GM21717 (cell line): ENCODE measurements at regions not wholly inside any gene's neighbourhood (a gene's known extent, or its start where the extent isn't known, plus 50 kb on each side); places are given as distances from the start of the nearest gene placed in this dataset.

Experiments used
- ATAC-seq: cut with Tn5 transposase; IDR thresholded peaks from one replicate; pipeline ENCODE4 v1.9.1; 2021; ENCODE audit warnings: mild to moderate bottlenecking, moderate library complexity; ENCODE audit not compliant: unreplicated experiment

DNA sequence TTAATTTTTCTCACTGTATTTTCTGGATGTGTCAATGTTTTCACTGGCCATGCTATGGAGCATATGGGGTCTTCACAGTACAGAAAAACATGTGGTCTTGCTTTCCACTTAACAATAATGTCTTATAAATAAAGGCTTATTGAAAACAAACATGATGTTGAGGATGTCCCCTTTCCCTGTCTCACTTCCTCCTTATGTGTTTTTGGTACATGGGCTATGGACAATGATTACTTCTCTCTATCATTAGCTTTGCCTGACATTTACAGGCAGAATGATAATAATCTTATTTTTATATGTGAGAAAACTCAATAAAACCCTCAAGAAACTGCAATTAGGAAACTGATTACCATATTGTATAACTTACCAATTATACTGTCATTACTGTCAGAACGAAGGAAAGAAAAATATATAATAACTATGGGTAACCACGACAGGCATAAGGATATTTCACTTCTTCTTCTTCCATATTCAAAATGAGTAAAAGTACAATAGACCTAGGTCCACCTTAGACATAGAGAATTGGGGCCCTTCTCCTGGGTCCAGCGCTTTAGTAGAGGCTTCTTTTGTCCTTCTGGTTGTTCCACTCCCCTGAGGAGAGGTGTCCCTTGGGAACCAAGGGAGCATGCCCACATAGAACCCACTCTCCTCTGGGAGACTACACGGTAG, 375.0 kb downstream of the MAN2A1 start:
- ATAC-seq = no peak

DNA sequence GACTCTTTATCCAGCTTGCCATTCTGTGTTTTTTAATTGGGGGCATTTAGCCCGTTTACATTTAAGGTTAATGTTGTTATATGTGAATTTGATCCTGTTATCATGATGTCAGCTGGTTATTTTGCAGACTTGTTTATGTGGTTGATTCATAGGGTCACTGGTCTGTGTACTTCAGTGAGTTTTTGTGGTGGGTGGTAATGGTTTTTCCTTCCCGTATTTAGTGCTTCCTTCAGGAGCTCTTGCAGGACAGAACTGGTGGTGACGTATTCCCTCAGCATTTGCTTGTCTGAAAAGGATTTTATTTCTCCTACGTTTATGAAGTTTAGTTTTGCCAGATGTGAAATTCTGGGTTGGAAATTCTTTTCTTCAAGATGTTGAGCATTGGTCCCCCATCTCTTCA, 381.1 kb downstream of the MAN2A1 start:
- ATAC-seq = no peak

DNA sequence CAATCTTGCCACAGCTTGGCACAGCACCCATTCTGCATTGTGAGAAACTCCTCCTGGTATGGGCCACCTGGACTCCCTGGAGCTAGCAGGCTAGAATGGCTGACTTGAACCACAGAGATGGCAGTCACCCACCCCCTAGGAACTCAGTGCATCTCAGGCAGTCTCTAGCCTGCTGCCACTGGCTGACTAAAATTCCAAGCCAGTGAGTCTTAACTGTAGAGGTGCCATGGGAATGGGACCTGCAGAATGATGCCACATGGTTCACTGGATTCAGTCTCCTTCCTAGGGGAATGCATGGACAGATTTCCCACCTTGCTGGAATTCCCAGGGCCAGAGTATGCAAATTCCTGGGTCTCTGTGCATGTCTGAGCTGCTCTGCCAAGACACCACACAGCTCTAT, 382.9 kb downstream of the MAN2A1 start:
- no peak for ATAC-seq

DNA sequence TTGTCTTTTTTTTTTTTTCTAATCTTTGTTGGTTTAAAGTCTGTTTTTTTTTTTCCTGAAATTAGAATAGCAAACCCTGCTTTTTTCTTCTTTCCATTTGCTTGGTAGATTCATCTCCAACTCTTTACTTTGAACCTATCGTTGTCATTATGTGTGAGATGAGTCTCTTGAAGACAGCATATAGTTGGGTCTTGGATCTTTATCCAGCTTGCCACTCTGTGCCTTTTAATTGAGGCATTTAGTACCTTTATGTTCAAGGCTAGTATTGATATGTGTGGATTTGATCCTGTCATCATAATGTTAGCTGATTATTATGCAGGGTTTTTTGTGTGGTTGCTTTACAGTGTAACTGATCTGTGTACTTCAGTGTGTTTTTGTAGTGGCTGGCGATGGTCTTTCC, 383.8 kb downstream of the MAN2A1 start:
- ATAC-seq = no peak

DNA sequence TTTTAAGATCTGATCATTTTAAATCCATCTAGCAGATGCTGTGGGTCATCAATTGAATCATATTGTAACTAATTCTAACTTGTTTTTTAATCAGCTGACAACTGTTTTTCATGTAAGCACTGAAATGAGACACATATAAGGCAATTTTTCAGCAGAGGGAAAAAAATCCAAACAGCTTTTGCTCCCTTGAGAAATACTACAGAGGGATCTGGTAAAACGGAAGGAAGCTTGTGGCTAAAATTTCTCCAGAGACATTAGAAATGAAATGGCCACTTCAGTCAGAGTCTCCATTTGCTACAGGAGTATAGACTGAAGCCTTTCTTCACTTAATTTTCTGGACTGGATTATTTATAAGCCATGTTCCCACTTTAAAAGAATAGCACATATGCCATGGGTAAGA, 385.9 kb downstream of the MAN2A1 start:
- ATAC-seq = no peak

DNA sequence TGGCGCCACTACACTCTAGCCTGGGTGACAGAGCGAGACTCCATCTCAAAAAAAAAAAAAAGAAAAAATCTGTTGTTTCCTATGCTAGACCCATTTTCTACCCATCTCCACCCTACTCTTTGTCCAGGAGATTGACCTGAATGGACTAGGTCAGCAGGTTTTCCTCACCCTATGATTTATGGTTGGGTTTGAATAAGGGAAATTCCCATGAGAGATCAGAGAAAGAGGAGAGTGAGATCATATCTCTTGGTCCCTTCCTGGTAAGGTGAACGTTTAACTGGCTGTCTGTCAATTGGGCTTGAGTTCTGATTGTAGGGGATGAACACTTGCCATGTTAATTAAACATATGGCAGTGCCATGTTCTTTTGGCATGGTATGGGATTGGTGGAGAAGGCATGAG, 387.4 kb downstream of the MAN2A1 start:
- no peak for ATAC-seq

DNA sequence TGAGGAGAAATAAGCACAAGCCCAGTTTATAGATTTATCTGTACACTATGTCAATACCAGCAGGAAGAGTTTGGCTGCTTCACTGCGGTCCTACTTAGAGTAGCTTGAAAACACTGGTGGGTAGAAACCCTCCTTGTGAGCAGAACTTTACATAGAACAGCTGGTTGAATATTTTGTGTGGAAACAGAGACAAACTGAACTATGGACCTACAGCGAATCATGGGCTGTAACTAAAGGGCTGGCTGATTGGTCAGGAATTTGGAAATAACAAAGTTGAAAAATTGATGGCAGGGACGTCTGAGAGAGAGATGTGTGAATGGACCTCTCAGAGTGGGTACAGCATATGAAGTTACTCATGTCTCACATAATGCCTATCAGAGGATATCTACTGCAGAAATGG, 392.5 kb downstream of the MAN2A1 start:
- ATAC-seq = no peak

DNA sequence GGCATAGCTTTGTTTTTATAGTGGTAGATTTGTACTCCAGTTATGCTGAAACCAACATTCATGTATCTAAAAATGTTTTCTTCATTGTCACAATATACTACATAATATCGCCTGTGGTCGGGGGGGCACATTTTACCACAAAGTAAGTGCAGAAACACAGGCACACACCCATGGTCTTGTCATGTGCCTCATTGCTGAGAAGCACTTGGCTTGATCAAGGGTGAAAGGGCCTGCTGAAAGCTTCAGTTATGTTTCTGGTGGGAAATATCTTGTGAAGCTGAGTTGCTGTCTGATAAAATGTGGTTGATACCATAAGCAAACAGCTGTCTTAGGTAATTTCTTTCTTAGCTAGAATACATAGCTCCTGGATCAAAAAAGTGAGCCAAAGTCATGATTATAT, 393.1 kb downstream of the MAN2A1 start:
- ATAC-seq = no peak

DNA sequence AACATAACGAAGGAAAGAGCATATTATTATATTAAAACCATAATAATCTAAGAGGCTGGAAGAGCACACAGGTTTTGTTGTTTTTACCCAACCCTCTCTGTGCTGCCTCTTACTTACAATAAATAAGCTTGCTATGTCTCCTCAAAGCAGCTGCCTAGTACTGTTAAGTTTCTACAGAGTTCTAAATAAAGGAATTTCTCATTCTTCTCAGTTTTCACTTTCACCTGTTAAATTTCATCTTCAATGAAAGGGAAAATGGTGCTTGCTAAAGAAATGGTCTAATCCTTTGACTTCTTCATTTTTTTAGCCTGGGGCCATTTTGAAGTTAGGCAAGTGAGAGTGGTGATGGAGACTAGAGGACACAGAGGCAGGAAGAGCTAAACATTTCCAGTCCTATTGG, 396.1 kb downstream of the MAN2A1 start:
- ATAC-seq = no peak

DNA sequence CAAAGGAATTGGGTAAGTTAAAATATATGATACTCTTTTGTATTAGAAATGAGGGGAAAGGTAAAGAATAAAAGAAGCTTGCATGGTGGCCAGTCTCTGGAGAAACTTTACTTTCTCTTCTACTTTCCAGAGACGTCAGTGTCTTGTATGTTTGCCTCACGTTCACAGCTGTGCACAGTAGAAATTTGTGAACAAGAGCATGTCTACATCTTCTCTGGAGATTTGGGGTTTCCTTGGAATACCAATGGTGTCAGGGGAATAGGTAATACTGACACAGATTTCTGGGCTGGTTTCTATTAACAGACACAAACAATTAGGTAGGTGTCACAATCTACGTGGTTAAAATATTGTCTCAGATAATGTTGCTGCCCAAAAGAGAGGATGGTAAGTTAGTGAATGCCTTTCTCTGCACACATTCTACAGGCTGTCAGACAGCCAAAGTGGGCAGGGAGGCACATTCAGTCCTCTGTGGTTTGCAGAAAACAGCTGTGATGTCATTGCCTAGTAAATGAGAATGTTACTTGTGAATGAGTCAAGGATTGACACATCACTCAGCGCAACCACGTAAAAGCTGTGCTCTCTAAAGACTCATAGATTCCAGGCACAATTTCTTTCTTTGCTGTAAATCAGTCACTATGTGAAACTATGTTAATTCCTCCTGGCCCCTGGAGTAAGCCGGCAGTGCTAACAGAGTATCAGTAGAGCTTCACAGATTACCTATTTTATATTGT, 397.1 kb downstream of the MAN2A1 start:
- no peak for ATAC-seq

DNA sequence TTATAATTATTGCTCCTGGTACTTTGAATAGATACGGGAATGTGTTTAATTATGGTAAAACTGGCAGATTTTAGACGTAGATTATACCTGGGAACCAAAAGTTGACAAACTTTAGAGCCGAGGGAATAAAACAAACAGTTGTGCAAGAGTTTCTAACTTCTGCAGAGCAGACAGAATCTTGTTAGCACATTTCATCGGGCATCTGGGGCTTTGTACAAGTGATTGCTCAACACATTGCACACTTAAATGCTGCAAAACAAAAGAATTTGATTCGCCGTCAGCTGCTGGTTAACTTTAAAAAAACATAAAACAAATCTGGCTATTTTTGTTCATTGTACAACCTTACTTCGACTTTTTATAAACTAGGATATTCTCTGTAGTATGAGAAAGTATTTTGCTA, 398.1 kb downstream of the MAN2A1 start:
- no peak for ATAC-seq

DNA sequence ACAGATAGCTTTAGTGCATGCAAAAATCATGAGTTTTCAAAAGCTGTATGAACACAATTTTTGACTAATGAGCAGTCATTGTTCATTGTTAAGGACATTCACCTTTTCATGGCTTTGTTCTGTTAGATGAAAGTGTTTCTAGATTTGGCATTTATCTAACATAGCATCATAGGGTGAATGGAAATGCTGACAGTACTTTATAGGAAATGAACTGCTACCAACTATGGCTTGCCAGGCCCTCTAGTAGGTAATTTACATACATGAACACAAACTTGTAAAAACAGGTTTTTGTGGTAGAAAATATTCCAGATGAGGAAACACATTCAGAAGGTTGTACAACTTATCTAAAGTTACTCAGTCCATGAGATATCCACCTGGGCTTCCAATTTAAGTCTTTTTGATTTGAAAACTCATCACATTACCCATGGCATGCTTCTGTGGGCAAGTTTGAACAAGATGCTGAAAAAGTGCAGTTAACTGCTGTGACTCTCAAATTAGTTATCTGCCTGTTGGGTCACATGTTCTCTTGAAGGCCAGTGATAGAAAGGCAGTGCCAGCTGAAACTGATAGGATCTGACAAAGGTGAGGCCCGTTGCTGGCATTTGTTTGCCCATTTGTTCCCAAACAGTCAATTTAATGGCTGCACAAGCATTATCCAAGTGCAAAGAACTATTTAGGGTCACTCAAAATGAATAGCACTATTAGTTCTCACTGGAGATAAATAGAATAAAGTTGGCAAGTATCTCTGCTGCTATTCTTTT, 399.1 kb downstream of the MAN2A1 start:
- no peak for ATAC-seq

DNA sequence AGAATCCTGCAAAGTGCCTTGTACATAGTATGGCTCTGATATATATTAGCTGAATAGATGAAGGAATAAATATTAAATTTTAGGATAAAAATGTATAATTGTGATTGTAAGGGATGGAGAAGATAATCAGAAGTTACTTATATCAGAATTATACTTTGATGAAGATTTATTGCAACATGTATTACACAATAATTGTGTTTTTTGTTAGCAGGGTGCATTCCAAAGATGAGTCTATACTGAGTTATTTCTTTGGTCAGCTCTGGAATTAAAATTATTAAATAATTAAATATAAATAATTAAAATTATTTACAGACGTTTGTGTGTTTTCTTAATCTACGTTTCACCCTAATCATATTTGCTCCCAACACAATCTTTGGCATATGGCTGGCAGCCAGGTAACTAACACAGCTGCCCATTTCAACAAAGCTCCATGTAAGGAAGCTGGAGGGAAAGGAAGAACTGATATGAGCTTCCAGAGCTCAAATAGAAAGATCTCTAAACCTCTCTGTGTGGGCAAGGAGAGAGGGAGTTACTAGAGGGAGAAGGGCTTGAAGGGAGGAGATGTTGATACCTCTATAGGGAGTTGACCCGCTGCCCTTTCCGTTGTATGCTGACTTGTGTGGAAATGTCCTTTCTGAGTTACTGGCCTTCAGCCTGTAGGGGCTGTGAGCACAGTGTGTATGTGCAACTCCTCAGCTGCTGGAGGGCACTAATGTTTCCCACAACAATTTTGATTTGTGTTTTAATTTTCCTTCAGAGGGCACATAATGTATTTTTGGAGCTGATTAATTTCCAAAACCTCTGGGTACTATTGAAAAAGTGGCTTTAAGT, 403.4 kb downstream of the MAN2A1 start:
- ATAC-seq = no peak

DNA sequence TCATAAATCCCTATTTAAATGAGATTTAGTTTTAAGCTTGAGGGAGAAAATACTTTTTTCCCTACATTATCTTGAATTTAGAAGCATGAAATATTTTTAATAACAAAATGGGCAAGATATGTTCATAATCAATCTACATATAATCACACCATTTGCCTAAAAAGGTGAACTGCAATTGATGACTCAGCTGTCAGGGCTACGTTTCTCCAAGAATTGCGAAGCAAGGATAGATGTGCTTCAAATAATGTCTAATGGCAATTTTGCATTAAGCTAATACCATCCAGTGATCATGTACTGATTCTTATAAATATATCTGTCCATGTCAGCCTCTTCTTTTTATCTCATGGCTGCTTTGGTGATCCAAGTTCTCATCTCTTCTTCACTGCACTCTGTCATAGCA, 404.4 kb downstream of the MAN2A1 start:
- ATAC-seq = no peak

DNA sequence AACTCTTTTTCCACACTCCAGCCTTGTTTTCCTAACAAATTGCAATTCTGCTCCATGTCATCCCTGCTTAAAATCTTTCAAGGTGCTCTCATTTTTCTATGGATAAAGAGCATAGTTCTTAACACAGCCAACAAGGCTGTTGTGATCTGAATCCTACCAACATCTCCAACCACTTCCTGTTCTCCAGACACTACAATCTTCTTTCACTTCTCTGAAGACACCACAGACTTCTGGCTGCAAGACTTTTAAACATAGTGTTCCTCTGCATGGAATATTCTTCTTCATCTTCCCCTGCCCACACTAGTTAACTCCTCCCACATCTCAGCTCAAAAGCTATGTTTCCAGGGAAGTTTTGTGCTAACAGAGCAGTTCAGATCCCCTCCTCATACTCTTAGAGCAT, 404.8 kb downstream of the MAN2A1 start:
- ATAC-seq = no peak

DNA sequence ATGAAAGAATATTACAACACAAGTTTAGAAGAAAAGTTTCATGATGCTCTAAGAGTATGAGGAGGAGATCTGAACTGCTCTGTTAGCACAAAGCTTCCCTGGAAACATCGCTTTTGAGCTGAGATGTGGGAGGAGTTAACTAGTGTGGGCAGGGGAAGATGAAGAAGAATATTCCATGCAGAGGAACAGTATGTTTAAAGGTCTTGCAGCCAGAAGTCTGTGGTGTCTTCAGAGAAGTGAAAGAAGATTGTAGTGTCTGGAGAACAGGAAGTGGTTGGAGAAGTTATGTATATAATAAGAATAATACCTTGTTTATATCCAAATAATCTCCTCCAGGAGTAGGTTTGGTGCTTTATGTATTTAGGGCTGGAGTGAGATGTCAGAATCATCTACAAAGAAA, 406.7 kb downstream of the MAN2A1 start:
- ATAC-seq = no peak

DNA sequence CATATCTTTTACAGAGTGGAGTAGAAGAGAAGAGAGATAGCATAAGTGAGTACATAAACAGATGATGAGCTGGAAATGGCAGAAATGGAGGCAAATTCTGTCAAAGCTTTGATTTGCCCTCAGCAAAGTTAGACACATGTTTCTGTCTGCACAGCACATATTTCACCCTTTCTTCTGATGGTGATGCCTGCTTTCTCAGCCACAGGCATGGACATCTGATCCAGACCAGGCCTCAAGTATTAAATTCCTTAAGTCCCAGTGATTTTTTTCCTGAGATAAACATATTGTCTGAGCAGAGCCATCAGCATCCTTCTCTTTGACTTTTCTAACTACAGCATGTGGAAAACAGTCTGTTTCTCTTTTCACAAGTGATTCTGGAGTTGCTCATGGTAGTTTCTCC, 409.8 kb downstream of the MAN2A1 start:
- ATAC-seq = no peak

DNA sequence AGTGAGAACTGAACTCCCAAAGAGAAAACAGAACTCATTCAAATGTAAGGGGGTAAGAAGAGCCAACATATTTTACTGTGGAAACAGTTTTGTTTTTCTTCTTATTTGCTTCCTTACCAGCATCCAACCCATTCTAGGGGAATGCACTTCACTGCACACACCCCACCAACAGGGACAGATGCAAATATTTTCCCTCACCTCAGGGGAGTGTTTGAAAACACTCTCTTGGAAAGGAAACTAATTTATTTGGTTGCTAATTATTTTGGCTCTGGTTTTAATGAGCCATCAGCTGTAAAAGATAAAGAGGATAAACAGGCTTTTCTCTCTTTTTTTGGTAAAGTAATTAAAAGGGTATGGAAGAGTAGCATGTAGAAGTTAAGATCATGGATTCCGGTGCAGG, 413.4 kb downstream of the MAN2A1 start:
- no peak for ATAC-seq

DNA sequence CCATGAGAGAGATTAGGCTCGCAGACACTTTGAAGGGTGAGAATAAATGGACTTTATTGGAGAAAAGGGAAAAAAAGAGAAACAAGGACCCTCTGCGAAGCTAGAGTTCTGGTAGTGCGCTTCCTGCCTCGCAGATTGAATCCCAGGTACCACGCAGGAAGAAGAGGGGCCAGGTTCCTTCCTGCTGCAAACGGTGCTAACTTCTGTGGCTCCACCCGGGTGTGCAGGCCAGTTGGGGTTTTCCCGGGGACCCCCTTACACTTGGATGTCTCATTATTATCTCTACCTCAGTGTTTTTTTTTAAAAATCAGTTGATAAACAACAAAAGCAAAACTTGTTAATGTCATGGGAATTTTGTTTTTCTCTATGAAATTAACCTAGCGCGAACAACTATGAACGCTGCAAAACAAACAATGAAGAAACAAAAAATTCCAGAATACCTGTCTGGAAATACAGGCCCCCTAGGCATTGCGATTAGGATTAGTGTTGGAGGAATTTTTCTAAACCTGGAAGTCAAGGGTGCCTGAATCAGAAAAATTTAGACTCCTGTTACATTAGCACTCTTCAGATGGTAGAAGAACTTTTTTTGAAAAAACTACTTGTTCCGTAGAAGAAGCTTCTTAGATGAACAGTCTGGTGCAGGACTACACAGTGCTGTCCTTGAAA, 414.5 kb downstream of the MAN2A1 start:
- no peak for ATAC-seq

DNA sequence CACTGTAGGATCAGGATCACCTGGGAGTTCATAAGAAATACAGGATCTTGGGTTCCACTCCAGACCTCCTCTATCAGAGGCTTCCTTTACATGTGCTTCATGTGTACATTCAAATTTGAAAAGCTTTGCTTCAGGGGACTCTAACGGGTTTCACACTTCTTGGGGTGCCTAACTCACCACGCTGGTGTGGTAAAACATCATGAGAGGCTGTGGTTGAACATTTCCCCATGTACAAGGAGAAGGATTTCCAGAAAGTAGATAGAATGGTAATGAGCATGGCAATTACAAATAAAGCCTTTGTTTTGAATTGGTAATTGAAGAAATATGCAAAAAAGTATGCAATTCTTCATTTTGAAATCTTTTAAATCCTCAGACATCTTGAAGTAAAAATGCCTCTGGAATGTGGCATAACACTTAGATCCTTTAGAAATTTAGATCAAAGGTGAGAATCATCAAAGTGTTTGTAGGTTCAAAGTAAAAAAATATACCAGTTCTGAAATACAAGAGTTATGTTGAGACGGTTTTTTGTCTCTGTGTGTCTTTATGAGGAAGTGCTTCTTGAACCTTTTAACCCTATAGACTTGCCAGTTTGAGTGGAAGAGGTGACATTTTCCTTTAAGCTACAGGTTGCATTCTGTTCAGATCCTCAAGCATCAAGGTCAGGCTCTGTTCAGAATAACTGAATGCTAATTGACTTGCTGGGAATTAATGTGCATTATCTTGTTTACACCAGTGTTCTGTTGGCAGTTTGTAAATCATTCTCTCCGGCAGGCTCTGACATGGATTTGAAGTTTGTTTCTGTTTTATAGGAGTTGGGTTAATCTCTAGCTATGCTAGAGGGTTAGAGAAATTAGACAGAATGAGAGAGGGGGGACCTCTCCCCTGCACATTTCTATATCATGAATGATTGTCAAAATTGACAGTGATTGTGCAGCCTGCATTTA, 415.3 kb downstream of the MAN2A1 start:
- ATAC-seq = no peak
